Caki2 (cell line): ENCODE measurements at regions not wholly inside any gene's neighbourhood (a gene's known extent, or its start where the extent isn't known, plus 50 kb on each side); places are given as distances from the start of the nearest gene placed in this dataset.

ENCODE experiments used
- DNase-seq: peaks from one replicate; pipeline ENCODE4 v3.0.0-alpha.2; 2015; ENCODE audit warnings: low read depth
- in situ Hi-C: cut with HindIII; loops from 2 replicates; pipeline ENCODE4 v1.10.0; 2016; ENCODE audit warnings: low sequenced_read_pairs, low pct_unique_long_range_greater_than_20kb, mixed read lengths

DNA sequence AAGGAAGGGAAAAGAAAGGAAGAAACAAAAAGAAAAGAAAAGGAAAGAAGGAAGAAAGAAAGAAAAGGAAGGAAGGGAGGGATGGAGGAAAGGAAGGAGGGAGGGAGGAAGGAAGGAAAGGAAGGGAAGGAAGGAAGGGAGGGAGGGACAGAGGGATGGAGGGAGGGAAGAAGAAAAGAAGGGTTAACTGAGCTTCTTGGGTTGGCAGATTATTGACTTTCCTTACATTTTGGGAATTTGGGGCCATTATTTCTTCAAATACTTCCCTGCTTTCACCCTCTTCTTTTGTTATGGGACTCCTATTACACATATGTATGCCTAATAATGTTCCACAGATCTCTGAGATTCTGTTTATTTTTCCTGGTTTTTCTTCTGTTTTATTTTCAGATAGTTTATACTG, 285.6 kb downstream of the KCNJ2 start:
- in situ Hi-C loops = no loop called here
- no peak for DNase-seq

DNA sequence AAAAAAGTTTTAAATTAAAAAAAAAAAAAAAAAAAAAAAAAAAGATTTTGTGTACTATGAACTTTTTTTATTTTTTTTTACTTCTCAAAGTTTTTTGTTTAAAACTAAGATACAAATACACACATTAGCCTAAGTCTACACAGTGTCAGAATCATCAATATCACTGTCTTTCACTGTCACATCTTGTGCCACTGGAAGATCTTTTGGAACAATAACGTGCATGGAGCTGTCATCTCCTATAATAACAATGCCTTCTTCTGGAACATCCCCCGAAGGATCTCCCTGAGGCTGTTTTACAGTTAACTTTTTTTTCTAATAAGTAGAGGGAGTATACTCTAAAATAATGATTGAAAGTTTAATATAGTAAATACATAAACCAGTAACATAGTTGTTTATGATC, 295.7 kb downstream of the KCNJ2 start:
- in situ Hi-C loops = no loop called here
- DNase-seq = no peak

DNA sequence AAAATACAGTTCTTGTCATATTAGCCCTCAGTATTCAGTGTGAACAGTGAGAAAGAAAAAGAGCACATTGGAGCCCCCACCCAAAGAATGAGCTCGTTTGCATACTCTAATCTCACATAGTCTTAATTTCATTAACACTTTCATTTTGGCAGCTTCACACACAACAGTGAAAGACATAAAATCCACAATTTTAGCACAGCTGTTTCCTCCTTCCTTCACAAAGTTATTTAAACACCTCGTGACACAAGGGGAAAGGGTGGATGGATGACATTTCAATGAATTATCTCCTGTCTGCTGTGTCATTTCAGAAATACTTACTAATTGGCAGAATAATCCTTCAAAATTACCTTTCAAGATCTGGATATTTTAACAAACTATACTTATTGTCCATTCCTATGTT, 299.3 kb downstream of the KCNJ2 start:
- no peak for DNase-seq
- in situ Hi-C loops = no loop called here

DNA sequence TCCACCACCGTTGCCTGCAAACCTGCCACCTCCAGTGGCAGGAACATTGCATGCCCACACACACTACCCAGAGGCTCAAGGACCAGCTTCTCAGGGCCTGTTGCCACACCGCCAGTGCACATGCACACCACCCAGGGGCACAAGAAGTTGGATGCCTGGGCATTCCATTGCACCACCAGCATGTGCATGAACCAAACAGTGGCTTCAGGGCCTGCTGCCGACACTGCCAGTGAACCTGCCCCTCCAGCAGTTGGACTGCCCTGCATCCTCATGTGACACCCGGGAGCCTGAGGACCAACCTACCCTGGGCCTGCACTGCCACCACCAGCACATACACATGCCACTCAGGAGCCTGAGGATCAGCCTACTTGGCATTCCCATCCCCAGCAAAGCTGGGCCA, 303.7 kb downstream of the KCNJ2 start:
- no peak for DNase-seq
- in situ Hi-C loops = no loop called here

DNA sequence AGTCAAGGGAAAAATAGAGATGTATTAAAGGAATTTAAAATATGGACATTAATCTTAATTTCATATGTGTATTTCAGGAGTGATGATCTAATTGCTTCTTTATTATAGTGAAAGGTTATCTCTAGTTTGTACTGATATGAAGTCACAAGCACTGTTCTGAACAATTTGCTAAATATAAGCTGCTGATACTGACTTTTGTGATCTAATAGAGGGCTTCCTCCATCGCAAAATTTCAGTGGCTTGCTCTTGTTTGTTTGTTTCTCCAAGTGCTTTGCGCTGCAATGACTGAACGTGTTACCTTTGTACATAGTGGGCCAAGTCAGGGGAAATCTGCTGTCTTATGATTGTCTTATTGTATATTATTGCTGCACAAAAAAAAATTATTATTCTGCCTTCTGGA, 307.0 kb downstream of the KCNJ2 start:
- in situ Hi-C loops = no loop called here
- no peak for DNase-seq

DNA sequence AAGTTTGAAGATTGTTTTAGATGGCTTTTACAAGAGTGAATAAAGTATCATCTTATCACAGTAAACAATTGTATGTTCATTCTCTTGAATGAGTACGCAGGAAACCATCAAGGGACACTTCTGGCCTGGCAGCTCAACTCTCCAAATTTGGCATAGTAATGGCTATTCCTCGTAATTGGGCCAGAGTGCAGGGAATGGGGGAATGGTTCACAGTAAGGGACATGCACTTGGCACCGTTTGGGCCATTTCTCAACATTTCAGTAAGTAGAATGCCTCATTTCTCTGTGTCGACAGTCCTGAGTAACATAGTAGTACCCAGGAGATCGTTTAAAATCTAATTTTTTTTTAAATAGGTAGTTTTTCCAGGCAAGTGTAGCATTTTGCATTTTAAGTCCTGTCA, 309.6 kb downstream of the KCNJ2 start:
- no peak for DNase-seq

DNA sequence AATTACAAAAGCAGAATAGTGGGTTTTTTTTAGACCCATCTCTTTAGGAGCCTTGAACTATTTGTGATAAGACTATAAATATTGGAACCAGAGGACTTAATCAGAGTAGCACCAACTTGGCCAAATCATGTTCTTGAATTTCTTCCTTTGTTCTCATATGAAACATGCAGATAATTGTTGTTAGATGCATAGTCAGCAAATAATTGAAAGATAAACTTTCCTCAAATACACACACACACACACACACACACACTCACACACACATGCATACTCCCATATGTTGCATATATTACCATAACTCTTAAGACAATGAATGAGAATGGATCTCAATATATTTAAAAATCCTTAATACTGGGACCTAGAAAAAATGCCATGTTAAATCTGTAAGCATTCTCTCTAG, 310.4 kb downstream of the KCNJ2 start:
- in situ Hi-C loops = no loop called here
- DNase-seq = no peak

More for the DNA sequence above, 309.6 kb downstream of the KCNJ2 start:
- in situ Hi-C loops = no loop called here

DNA sequence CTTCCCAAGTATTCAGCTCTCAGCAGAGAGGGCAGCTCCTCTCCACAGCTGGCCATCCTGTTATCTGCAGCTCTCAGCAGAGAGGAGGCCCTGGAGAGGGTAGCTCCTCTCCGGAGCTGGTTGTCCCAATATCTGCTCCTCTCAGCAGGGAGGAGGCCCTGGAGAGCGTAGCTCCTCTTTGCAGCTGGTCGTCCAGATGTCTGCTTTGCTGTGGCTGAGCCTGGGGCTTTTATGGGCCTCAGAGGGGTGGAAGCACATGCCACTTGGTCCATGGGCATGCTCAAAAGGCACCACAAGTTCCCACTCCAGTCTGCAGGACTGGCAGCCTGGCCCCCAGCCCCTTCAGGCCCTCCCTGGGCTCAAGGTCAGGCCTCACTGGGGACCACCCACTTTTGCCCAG, 314.3 kb downstream of the KCNJ2 start:
- no peak for DNase-seq
- in situ Hi-C loops = no loop called here

DNA sequence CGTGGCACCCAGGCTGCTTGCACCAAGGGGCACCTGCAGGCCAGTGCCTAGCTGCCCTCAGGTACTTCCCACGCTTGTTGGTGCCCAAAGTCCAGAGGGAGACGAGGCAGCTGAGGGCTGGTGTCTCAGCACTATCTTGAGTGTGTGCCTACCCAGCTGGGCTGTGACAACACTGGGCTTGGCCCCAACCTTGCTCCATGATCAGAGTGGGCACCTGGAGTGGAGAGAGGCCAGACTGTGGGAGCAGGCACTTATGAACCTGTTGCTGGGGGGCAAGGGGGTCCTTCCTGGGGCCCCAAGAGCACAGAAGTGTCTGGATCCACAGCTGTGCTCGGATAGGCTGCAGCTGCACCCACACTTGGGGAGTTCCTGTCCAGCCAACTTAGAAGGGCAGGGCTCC, 314.7 kb downstream of the KCNJ2 start:
- no peak for DNase-seq
- in situ Hi-C loops = no loop called here

DNA sequence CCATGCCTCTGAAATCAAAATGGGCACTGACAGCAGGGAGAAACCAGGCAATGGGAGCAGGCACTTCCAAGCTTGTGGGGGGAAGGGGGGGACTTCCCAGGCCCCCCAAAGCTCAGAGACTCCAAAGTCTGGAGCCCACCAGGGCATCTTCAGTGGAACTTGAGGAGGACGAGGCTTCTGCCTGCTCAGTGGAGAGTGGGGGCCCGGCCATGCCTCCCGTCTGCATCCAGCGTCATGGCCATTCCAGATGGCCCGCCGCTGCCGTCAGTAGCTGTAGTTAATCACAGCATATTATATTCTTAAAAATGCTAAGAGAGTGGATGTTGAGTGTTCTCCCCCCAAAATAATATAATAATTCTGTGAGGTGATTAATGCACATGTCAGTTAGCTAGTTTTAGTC, 315.2 kb downstream of the KCNJ2 start:
- in situ Hi-C loops = no loop called here

DNA sequence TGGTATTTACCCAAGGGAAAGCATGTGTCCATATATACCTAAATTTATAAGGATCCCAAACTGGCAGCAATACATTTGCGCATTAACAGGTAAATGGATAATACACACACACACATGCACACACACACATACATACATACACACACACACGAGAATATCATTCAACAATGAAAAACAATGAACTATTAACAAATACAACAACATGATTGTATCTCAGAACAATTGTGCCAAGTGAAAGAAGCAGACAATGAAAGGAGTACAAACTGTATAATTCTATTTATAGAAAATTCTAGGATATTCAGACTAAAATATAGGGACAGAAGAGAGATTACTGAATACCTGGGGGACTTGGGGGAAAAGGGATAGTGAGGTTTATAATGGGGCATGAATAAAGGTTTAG, 323.0 kb downstream of the KCNJ2 start:
- DNase-seq = no peak
- in situ Hi-C loops = no loop called here

More for the DNA sequence above, 315.2 kb downstream of the KCNJ2 start:
- no peak for DNase-seq

DNA sequence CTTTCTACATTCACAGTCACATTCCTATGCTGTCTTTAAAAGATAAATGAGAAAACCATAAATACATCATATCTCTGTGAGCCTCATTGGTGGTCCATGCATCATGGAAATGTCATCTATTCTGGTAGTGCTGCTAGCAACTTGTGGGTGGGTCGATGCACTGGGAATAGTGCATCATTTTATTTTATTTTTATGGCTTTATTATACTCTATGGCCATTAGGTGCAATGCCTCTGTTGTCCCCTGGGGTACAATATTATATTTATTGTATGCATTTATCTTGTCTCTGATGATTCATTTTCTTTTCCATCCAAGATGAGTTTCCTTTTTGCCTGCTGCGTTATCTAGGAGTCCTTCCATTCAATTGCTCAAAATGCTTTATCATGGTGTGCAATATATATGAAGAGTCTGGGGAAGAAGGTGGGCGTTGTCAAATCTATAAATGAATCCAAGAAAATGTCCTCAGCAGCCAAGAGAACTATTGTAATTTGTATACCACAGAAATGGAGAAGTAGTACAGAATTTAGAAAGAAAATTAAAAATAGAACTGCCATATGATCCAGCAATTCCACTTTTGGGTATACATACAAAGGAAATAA, 324.0 kb downstream of the KCNJ2 start:
- in situ Hi-C loops = no loop called here
- no peak for DNase-seq

DNA sequence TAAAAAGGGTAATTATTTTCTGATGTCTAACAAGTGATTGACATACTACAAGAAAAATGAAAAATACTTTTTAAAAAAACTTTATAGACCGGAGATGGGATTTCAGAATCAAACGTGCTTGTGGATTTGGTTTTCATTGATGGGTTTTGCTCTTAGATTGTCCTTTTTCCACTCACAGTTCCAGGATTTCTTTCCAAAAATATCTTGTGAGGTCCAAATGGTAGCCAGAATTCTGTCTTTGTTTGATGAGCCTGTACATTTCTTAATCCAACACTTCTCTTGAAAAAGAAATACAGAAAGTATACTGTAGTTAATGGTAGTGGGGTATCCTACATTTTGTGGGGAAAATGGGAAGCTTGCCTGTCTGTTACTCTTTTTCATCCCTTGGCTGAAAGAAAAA, 329.3 kb downstream of the KCNJ2 start:
- no peak for DNase-seq
- in situ Hi-C loops = no loop called here

DNA sequence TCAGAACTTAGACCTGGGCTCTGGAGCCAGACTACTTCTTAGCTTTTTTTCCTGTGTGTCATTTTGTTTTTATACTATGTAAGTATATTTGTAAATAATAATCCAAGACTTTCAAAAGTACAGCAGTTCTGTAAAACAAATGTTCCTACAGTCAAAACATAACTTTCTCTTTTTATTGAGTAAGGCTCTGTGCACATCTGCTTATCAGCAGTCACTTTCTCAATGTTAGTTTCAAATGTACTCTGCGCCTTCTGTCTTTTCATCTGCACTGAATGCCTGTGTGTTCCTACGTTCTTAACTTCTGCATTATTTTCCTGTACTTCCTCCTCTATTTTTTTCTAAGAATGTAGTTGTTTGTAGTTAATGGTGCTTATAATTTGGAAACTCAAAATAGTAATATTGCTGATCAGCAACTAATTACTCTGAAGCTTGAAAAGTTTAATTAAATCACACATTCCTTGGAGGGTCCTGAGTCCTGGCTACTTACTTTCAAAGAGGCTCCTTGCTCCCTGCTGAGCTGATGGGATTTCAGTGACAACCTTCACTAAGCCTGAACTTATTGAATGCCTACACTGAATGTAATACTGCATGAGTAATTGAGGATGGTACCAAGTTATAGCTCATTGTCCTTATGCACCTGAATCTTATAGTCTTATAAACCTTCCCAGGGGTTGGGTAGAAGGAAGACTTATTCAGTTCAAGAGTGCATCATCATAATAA, 329.9 kb downstream of the KCNJ2 start:
- DNase-seq = no peak
- in situ Hi-C loops = no loop called here

DNA sequence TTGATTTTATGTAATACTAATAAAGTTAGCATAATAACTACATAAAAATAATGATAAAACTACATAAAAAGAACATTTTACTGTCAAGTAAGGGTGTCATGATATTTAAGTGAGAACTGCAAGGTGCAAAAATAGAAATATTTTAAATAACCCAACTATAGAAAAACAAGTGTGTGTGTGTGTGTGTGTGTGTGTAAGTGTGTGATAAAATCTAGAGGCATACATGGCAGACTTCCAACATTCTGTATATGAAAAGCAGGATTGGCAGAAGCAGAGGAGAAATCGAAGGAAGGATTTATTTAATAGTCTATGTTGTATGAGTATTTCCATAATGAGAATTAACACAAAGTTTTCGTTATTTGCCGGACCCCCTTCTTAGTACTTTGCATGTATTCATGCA, 334.1 kb downstream of the KCNJ2 start:
- DNase-seq = no peak
- in situ Hi-C loops = no loop called here

DNA sequence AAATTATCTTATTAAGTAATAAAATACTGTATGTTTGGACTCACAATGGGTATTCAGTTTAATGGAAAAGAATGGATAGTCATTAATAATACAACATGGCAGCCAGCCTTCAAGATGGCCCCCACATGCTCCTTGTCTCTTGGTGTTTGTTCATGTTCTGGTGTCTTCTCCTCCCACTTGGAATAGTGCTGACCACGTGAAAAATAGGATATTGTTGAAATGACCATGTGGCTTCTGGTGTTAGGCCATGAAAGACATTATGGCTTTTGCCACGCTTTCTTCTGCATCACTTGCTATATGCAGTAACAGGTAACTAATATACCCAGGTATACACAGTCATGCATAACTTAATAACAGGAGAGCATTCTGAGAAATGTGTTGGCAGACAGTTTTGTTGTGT, 341.0 kb downstream of the KCNJ2 start:
- no peak for DNase-seq
- in situ Hi-C loops = no loop called here

DNA sequence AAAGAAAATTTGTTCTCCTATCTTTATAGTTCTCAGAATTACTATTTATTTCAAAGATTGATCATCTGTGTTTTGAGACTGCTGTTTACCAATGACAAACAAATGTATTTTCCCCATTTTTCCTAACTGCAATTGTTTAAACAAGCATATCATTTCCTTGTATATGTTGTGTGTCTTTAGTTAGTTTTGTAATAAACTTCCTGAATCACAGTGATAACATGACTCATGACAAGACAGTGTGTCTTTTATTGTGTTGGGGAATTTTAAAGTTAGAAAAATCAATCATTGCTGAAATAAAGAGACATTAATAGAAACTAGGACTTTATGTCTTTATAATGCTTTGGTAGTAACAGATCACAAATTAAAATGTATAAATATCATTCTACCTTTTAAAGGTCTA, 348.5 kb downstream of the KCNJ2 start:
- no peak for DNase-seq

DNA sequence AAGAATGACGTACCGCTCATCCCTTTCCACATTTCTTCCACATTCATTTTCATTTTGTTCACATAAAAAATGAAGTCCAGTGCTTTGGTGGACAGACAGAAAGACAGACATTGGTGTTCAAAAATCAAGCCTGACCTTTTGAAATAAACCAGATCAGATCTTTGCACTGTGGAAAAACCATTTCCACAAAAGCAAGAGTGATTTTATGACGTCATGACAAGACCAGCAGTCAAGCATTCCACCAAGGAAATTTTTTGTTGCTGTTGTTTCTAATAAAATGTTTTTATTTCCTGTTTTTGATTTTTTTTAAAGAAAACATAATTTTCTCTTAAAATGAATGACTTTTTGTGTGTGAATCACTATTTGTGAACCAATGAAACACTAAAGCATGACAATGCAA, 350.0 kb downstream of the KCNJ2 start:
- DNase-seq = no peak
- in situ Hi-C loops = no loop called here

More for the DNA sequence above, 348.5 kb downstream of the KCNJ2 start:
- in situ Hi-C loops = no loop called here

DNA sequence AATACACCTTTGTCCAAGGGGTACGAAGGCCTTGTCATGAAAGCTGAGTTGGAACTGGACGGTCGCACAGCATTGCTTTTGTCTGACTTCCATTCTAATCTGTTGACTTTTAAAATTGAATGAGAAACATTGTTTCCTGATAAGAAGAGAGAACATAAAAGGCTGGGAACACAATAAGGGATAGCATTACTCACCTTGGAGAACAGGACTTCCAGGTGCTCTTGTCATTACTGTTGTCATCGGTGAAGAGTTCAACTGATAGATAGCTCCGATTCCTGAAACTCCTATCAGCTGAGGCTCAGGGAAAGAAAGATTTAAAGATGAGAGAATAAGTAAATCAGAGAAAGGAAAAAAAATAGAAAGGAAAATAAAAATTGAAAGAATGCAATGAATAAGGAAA, 351.1 kb downstream of the KCNJ2 start:
- in situ Hi-C loops = no loop called here

DNA sequence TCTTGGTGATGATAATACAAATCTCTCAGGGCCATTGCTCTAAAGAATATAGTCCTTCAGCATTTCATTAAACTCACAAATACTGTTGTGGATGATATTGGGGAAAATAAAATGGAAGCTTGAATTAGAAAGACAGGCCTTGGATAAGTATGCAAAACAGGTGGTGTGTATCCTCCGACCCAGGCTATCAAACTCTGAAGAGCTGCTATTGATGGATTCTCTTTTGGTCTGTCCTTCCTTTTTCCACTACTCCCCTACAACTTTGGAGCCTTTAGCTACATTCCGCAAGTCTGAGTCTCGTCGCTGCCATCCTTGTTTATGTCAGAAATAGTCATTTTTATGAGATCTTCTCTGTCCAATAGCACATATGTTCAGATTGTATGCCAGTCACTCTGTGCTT, 351.6 kb downstream of the KCNJ2 start:
- in situ Hi-C loops = no loop called here
- DNase-seq = no peak

More for the DNA sequence above, 351.1 kb downstream of the KCNJ2 start:
- DNase-seq = no peak
